ENCODE measurements at regions not wholly inside any gene's neighbourhood (a gene's known extent, or its start where the extent isn't known, plus 50 kb on each side); places are given as distances from the start of the nearest gene placed in this dataset.

DNA sequence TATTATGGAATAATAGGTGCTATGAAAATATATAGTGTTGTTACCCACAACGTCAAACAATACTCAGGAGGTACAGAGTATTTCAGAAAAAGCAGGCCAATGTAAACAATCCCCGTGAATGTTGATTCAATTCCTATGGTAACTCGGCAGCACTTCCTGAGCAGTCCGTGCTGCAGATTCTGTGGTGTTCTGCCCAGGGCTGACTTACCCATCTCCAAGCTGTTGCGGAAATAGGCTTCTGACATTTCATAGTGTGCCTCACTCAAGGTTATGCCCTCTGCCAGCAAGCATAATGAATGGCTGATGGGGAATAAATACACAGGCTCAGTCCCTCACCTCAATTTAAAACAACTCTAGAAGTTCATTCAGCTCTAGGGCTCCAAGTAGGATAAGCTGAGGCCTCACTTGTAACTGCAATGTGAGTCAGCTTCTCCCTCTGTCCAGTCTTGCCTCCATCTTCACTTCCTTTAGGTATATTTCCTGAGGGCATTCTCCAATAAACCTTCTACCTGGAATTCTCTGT lies 177.6 kb downstream of the GNAI1 start:
- TF ChIP-seq EZH2 (IDR thresholded peaks at IDR 0.05; ENCODE audit: insufficient read depth, low read length) (no peak), CTCF (IDR thresholded peaks at IDR 0.05; ENCODE audit: insufficient read depth, low read depth, low read length) (no peak)

Measured in astrocyte (in vitro differentiated cells and primary cell).